ENCODE measurements at regions not wholly inside any gene's neighbourhood (a gene's known extent, or its start where the extent isn't known, plus 50 kb on each side); places are given as distances from the start of the nearest gene placed in this dataset.

DNA sequence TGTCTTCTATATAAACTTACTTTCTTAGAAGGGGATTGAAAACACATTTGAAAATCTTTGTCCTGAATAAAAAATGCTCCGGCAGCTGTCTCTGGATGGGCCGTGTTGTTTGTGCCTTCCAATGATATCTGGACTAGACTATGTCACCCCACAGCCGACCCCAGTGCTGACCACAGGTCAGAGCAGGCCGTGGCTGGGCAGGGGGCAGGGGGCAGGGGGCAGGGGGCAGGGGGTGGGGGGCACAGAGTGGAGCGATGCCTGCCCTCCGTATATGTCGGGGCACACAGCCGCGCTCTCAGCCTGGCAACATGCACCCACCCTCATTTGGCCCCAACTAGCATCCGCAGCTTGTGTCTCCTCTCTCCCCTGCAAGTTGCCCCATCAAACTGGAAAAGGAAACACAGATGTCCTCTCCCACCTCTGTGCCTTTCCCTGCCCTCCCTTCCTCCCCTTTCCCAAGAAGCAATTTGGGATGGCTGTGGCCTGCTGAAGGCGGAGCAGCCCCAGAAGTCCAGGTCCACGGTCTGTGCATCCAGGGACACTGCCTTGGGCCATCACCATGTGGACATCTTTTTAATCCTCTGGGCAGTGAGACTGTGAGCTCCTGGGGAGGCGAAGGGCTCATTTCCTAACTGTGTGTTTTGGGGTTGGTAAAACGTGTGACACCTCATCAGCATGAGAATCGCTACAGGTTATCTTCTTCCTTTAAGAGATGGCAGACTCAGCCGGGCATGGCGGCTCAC, 295.7 kb upstream of the RTL1 start:
- TF ChIP-seq, protein P1, sequence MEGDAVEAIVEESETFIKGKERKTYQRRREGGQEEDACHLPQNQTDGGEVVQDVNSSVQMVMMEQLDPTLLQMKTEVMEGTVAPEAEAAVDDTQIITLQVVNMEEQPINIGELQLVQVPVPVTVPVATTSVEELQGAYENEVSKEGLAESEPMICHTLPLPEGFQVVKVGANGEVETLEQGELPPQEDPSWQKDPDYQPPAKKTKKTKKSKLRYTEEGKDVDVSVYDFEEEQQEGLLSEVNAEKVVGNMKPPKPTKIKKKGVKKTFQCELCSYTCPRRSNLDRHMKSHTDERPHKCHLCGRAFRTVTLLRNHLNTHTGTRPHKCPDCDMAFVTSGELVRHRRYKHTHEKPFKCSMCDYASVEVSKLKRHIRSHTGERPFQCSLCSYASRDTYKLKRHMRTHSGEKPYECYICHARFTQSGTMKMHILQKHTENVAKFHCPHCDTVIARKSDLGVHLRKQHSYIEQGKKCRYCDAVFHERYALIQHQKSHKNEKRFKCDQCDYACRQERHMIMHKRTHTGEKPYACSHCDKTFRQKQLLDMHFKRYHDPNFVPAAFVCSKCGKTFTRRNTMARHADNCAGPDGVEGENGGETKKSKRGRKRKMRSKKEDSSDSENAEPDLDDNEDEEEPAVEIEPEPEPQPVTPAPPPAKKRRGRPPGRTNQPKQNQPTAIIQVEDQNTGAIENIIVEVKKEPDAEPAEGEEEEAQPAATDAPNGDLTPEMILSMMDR (IDR thresholded peaks at IDR 0.05) = no peak
- TF ChIP-seq POLR2A (IDR thresholded peaks at IDR 0.05) = no peak
- WGBS, 2 donors = 81 to 84% methylated on average over 17 of the region's 17 CpGs
- intact Hi-C loops (cut with DNase I; ENCODE audit: low total_unique reads) = no loop called here
- peak in 1 of 2 donors; percentile 60 for DNase-seq (ENCODE audit: low spot score in 2 of 2)
- no peak overlapping the region for H3K4me3 ChIP-seq (ENCODE audit: low read depth, poor library complexity, severe bottlenecking)

- 87 to 89% methylated on average over 12 to 13 of the region's 13 CpGs for WGBS, 2 donors
- intact Hi-C loops (cut with DNase I; ENCODE audit: low total_unique reads) = no loop called here
- TF ChIP-seq POLR2A (IDR thresholded peaks at IDR 0.05) = no peak
- TF ChIP-seq, protein P1 (IDR thresholded peaks at IDR 0.05) = no peak
- H3K4me3 ChIP-seq (ENCODE audit: low read depth, poor library complexity, severe bottlenecking) = no peak overlapping the region
- peak in 1 of 2 donors; percentile 60 for DNase-seq (ENCODE audit: low spot score in 2 of 2)
Measured at GRCh38 chr14:101200008-101200649, 296.6 kb upstream of the RTL1 start.

DNA sequence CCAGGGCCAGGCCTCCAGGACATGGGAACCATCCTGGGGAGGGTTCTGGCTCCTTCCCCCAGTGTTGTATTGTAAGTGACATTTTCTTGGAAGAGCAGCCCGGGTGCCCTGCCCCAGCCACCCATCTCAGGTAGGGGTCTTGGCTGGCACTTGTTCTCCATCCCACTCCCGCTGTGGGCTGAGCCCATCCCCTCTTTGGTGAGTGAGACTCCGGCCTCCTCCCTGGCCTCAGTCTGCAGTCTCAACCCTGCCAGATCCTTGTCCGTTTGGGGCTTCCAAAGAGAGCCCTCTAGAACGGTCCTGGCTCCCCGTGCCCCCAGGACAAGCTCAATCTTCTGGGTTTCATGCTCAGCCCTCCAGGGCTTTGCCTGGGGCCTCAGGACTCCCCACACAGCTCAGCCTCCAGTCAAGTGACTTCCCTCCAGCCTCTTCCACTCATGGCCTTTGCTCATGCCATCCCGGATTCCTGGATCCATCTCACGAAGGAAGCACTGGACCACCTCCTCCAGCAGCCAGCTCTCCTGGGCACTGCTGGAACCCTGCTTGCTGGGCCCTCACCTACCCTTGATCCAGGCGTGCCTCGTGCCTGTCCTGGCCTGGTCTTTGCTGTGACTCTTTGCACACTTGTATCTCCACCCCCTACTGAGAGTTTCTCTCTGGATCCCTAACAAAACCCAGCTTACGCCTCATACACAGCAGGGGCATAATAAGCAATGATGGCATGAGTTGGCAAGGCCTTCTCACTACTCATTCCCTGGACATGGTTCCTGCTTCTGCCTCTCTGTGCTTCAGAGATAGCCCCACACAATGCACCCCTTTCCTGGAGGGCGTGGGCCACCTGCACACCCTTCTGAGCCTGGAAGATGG, 297.4 kb upstream of the RTL1 start:
- no peak overlapping the region for H3K4me3 ChIP-seq (ENCODE audit: low read depth, poor library complexity, severe bottlenecking)
- 93 to 94% methylated on average over 12 of the region's 12 CpGs for WGBS, 2 donors
- no peak for TF ChIP-seq POLR2A (IDR thresholded peaks at IDR 0.05)
- TF ChIP-seq, protein P1 (IDR thresholded peaks at IDR 0.05) = no peak
- DNase-seq (ENCODE audit: low spot score in 2 of 2) = peak in 1 of 2 donors; percentile 61
- intact Hi-C loops (cut with DNase I; ENCODE audit: low total_unique reads) = no loop called here

- DNase-seq (ENCODE audit: low spot score in 2 of 2) = peak in 1 of 2 donors; percentile 71
- intact Hi-C loops (cut with DNase I; ENCODE audit: low total_unique reads) = no loop called here
- no peak overlapping the region for H3K4me3 ChIP-seq (ENCODE audit: low read depth, poor library complexity, severe bottlenecking)
- no peak for TF ChIP-seq POLR2A (IDR thresholded peaks at IDR 0.05)
- TF ChIP-seq, protein P1 (IDR thresholded peaks at IDR 0.05) = no peak
- 87 to 93% methylated on average over 18 of the region's 18 CpGs for WGBS, 2 donors
Measured at GRCh38 chr14:101201535-101202151, 298.1 kb upstream of the RTL1 start.

DNA sequence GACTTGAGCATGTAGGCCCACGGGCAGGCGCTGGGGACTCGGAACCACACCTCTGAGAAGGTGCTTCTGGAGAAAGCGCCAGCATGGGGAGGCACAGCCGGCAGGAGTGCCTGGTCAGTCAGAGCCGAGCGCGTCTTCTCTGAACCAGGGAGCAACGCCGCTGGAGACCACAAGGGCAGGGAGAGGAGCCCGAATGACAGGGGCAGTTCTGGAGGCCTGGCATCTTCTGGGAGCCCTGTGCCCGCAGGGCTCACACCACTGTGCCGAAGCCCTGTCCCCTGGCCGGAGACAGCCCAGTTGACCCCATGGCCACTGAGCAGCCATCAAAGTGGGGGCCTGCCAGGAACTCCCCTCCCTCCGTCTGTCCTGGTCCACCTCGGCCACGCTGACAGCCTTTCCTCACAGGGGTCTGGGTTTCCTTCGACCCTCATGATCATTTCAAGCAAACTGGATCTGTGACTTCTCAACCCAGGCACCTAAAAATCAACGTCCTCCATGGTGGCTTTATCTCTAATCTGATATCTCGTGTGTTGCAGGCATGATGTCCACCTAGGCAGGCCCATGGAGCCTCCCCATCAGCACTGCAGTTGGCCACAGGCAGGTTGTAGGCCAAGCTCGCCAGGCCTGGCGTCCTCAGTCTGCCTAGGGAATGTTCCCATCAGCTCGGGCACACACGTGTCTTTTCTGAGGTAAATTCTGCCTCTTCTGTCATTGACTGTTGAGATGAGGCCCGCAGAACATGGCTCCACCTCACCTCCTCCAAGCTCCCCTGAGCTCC, 299.3 kb upstream of the RTL1 start:
- intact Hi-C loops (cut with DNase I; ENCODE audit: low total_unique reads) = no loop called here
- TF ChIP-seq POLR2A (IDR thresholded peaks at IDR 0.05) = no peak
- TF ChIP-seq, protein P1 (IDR thresholded peaks at IDR 0.05) = no peak
- H3K4me3 ChIP-seq (ENCODE audit: low read depth, poor library complexity, severe bottlenecking) = no peak overlapping the region
- 90 to 92% methylated on average over 25 of the region's 25 CpGs for WGBS, 2 donors
- DNase-seq (ENCODE audit: low spot score in 2 of 2) = peak in 1 of 2 donors; percentile 62
